H9 (cell line): ENCODE measurements at regions not wholly inside any gene's neighbourhood (a gene's known extent, or its start where the extent isn't known, plus 50 kb on each side); places are given as distances from the start of the nearest gene placed in this dataset.

Experiments used
- DNase-seq: peaks from one replicate; pipeline ENCODE4 v3.0.0-alpha.2; 2017
- H2AFZ ChIP-seq: one replicate; pipeline ENCODE4 v1.6.1; 2013; ENCODE audit warnings: mild to moderate bottlenecking, low read length, control low read depth, moderate library complexity
- H2AK5ac ChIP-seq: 2 replicates; pipeline ENCODE4 v1.6.1; 2013; ENCODE audit warnings: low read length, control low read depth, mixed read lengths; ENCODE audit not compliant: insufficient read length
- H2BK120ac ChIP-seq: one replicate; pipeline ENCODE4 v1.6.1; 2013; ENCODE audit warnings: low read depth, mild to moderate bottlenecking, low read length, control low read depth, inconsistent platforms; ENCODE audit not compliant: poor library complexity, severe bottlenecking
- H2BK12ac ChIP-seq: 2 replicates; pipeline ENCODE4 v1.6.1; 2013; ENCODE audit warnings: low read length, control low read depth, mixed read lengths, low read depth; ENCODE audit not compliant: insufficient read length
- H2BK15ac ChIP-seq: 2 replicates; pipeline ENCODE4 v1.6.1; 2013; ENCODE audit warnings: low read depth, low read length, control low read depth
- H2BK20ac ChIP-seq: one replicate; pipeline ENCODE4 v1.6.1; 2013; ENCODE audit warnings: low read depth, mild to moderate bottlenecking, low read length, control low read depth, inconsistent platforms; ENCODE audit not compliant: poor library complexity, severe bottlenecking
- H2BK5ac ChIP-seq: 2 replicates; pipeline ENCODE4 v1.6.1; 2013; ENCODE audit warnings: low read length, control low read depth, mixed read lengths; ENCODE audit not compliant: insufficient read length
- H3K14ac ChIP-seq: 2 replicates; pipeline ENCODE4 v1.6.1; 2013; ENCODE audit warnings: low read length, control low read depth; ENCODE audit not compliant: insufficient read depth
- H3K18ac ChIP-seq: 2 replicates; pipeline ENCODE4 v1.6.1; 2013; ENCODE audit warnings: low read depth, mild to moderate bottlenecking, mixed read lengths, low read length, control low read depth; ENCODE audit not compliant: insufficient read length
- H3K23ac ChIP-seq: 2 replicates; pipeline ENCODE4 v1.6.1; 2013; ENCODE audit warnings: low read length, control low read depth, mixed read lengths, low read depth; ENCODE audit not compliant: insufficient read length
- H3K23me2 ChIP-seq: 2 replicates; pipeline ENCODE4 v1.6.1; 2013; ENCODE audit warnings: low read depth, mild to moderate bottlenecking, mixed read lengths, low read length, control low read depth; ENCODE audit not compliant: insufficient read length, poor library complexity, severe bottlenecking
- H3K27ac ChIP-seq: 2 replicates; pipeline ENCODE4 v1.5.1; 2013; ENCODE audit warnings: low read length, control low read depth, mixed read lengths, low read depth; ENCODE audit not compliant: insufficient read length
- H3K27me3 ChIP-seq: 2 replicates; pipeline ENCODE4 v1.6.1; 2013; ENCODE audit warnings: low read length, control low read depth, inconsistent platforms; ENCODE audit not compliant: insufficient read depth
- H3K4ac ChIP-seq: 2 replicates; pipeline ENCODE4 v1.6.1; 2013; ENCODE audit warnings: low read depth, mild to moderate bottlenecking, control low read depth, inconsistent platforms, low read length, moderate library complexity
- H3K4me1 ChIP-seq: 2 replicates; pipeline ENCODE4 v1.6.1; 2013; ENCODE audit warnings: low read length, control low read depth, inconsistent platforms; ENCODE audit not compliant: insufficient read depth
- H3K4me2 ChIP-seq: 2 replicates; pipeline ENCODE4 v1.6.1; 2013; ENCODE audit warnings: low read length, control low read depth, mixed read lengths; ENCODE audit not compliant: insufficient read length, insufficient read depth
- H3K56ac ChIP-seq: 2 replicates; pipeline ENCODE4 v1.6.1; 2013; ENCODE audit warnings: low read depth, mild to moderate bottlenecking, mixed read lengths, low read length, control low read depth; ENCODE audit not compliant: insufficient read length
- H3K79me1 ChIP-seq: 2 replicates; pipeline ENCODE4 v1.6.1; 2013; ENCODE audit warnings: low read depth, mild to moderate bottlenecking, moderate library complexity, low read length, control low read depth, inconsistent platforms; ENCODE audit not compliant: insufficient read depth, poor library complexity, severe bottlenecking
- H3K79me2 ChIP-seq: 2 replicates; pipeline ENCODE4 v1.6.1; 2013; ENCODE audit warnings: low read length, control low read depth, inconsistent platforms; ENCODE audit not compliant: insufficient read depth
- H3K9ac ChIP-seq: 2 replicates; pipeline ENCODE4 v1.6.1; 2013; ENCODE audit warnings: low read length, control low read depth, mixed read lengths; ENCODE audit not compliant: insufficient read length; ENCODE audit errors: extremely low read depth
- H3K9me3 ChIP-seq: one replicate; pipeline ENCODE4 v1.6.1; 2013; ENCODE audit warnings: low read depth, low read length, inconsistent platforms; ENCODE audit not compliant: control insufficient read depth
- H3T11ph ChIP-seq: one replicate; pipeline ENCODE4 v1.6.1; 2013; ENCODE audit warnings: mild to moderate bottlenecking, low read length, control low read depth, inconsistent platforms
- H4K20me1 ChIP-seq: one replicate; pipeline ENCODE4 v1.6.1; 2013; ENCODE audit not compliant: control insufficient read depth, insufficient read length, insufficient read depth
- H4K5ac ChIP-seq: 2 replicates; pipeline ENCODE4 v1.6.1; 2013; ENCODE audit warnings: low read depth, mild to moderate bottlenecking, mixed read lengths, low read length, control low read depth; ENCODE audit not compliant: insufficient read length
- H4K8ac ChIP-seq: replicated peaks from 2 replicates; pipeline ENCODE4 v1.6.1; 2013; ENCODE audit warnings: low read length, control low read depth, mixed read lengths, low read depth; ENCODE audit not compliant: insufficient read length
- H4K91ac ChIP-seq: 2 replicates; pipeline ENCODE4 v1.6.1; 2013; ENCODE audit warnings: low read depth, mild to moderate bottlenecking, moderate library complexity, mixed read lengths, low read length, control low read depth; ENCODE audit not compliant: insufficient read length
- H3K27ac Mint-ChIP-seq, 3 experiments: 2 replicates in 2 of 3; 3 replicates in 1 of 3; pipeline ENCODE4 v1.8.0; 2020 to 2021; ENCODE audit warnings: mixed read lengths in 3 of 3, mild to moderate bottlenecking in 1 of 3, moderate library complexity in 1 of 3
- H3K27me3 Mint-ChIP-seq: 2 replicates; pipeline ENCODE4 v1.8.0; 2021; ENCODE audit warnings: low read depth, mild to moderate bottlenecking, moderate library complexity, mixed read lengths
- H3K36me3 Mint-ChIP-seq, 3 experiments: 2 replicates in 2 of 3; 3 replicates in 1 of 3; pipeline ENCODE4 v1.8.0; 2020 to 2021; ENCODE audit warnings: low read depth in 3 of 3, mixed read lengths in 3 of 3; ENCODE audit not compliant: insufficient read depth in 1 of 3
- H3K4me1 Mint-ChIP-seq, 2 experiments: 2 replicates each; pipeline ENCODE4 v1.8.0; 2020; ENCODE audit warnings: mixed read lengths in 2 of 2
- H3K4me3 Mint-ChIP-seq, 2 experiments: 2 replicates in 1 of 2; 3 replicates in 1 of 2; pipeline ENCODE4 v1.8.0; 2020 to 2021; ENCODE audit warnings: mild to moderate bottlenecking in 2 of 2, mixed read lengths in 2 of 2, moderate library complexity in 1 of 2
- H3K9me3 Mint-ChIP-seq, 2 experiments: 2 replicates in 1 of 2; 3 replicates in 1 of 2; pipeline ENCODE4 v1.8.0; 2020; ENCODE audit warnings: mild to moderate bottlenecking in 2 of 2, mixed read lengths in 2 of 2, moderate library complexity in 1 of 2
- WGBS: extraction: QIAGEN DNeasy Blood & Tissue Kit; methylation state at CpG from one replicate; pipeline ENCODE4 v1.1.7; 2013; ENCODE audit warnings: missing lambda C conversion rate, low lambda C conversion rate, mixed read lengths; ENCODE audit not compliant: insufficient read length; ENCODE audit errors: extremely low coverage; 5-methylcytosine and 5-hydroxymethylcytosine counted together
- TF ChIP-seq, protein P1 (sequence below): fragments of 200-600 bp; sonication (generic); conservative IDR thresholded peaks from 3 replicates; pipeline ENCODE4 v1.8.0; 2021; ENCODE audit warnings: antibody characterized with exemption, mild to moderate bottlenecking

DNA sequence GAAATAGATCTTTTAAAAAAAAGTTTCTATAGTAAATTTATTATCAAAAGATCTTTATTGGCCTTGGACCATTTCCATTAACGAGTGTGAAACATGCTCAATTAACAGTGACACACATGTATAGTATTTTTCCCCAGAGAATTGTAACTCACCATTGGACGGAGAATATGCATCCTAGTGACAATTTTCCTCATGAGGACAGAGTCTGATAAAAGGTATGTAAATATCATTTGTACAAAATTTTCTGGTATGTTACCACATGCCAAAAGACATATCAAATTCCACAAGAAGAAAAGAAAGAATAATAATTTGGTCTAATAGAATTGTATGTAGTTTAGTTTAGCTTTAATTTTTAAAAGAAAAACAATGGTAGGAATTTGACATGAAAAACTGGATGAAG, 1096.0 kb upstream of the FLRT2 start:
- Histone ChIP-seq H3K14ac (no peak overlapping the region), H2BK120ac (no peak overlapping the region), H3K27ac (no peak overlapping the region), H3K23me2 (no peaks in the 10 kb centered on the region), H3K18ac (no peak overlapping the region), H2AFZ (no peak overlapping the region), H3T11ph (no peak overlapping the region), H3K27me3 (no peaks in the 10 kb centered on the region), H2BK12ac (no peak overlapping the region), H2BK15ac (no peak overlapping the region), H3K4me2 (no peak overlapping the region), H4K91ac (no peak overlapping the region), H2BK5ac (no peak overlapping the region), H3K4ac (no peak overlapping the region), H3K23ac (no peak overlapping the region), H3K56ac (no peak overlapping the region), H2AK5ac (no peak overlapping the region), H4K5ac (no peak overlapping the region), H3K4me1 (no peaks in the 10 kb centered on the region), H2BK20ac (no peak overlapping the region), H3K79me1 (no peaks in the 10 kb centered on the region), H3K9ac (no peak overlapping the region), H3K79me2 (no peaks in the 10 kb centered on the region), H4K8ac (no peak overlapping the region), H3K9me3 (no peaks in the 10 kb centered on the region), H4K20me1 (no peaks in the 10 kb centered on the region)
- Mint-ChIP-seq H3K36me3 (no peaks in the 10 kb centered on the region; a peak in 1 of 7 replicates), H3K9me3 (no peaks in the 10 kb centered on the region), H3K27me3 (no peaks in the 10 kb centered on the region), H3K4me3 (no peak overlapping the region), H3K27ac (no peak overlapping the region), H3K4me1 (peaks cover 17 to 18% of the 10 kb centered on the region in 2 experiments)
- TF ChIP-seq, protein P1, sequence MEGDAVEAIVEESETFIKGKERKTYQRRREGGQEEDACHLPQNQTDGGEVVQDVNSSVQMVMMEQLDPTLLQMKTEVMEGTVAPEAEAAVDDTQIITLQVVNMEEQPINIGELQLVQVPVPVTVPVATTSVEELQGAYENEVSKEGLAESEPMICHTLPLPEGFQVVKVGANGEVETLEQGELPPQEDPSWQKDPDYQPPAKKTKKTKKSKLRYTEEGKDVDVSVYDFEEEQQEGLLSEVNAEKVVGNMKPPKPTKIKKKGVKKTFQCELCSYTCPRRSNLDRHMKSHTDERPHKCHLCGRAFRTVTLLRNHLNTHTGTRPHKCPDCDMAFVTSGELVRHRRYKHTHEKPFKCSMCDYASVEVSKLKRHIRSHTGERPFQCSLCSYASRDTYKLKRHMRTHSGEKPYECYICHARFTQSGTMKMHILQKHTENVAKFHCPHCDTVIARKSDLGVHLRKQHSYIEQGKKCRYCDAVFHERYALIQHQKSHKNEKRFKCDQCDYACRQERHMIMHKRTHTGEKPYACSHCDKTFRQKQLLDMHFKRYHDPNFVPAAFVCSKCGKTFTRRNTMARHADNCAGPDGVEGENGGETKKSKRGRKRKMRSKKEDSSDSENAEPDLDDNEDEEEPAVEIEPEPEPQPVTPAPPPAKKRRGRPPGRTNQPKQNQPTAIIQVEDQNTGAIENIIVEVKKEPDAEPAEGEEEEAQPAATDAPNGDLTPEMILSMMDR, result no peak
- WGBS, result no CpG with 5 or more reads among the region's 2 CpGs
- DNase-seq, result no peak
